Mesenchymal stem cell (in vitro differentiated cells and primary cell): ENCODE measurements at regions not wholly inside any gene's neighbourhood (a gene's known extent, or its start where the extent isn't known, plus 50 kb on each side); places are given as distances from the start of the nearest gene placed in this dataset.

Source experiments
- DNase-seq: peaks from one replicate; pipeline ENCODE4 v3.0.0-alpha.2; 2013
- H2AFZ ChIP-seq: one replicate; pipeline ENCODE4 v1.6.1; 2013; ENCODE audit warnings: low read depth, mild to moderate bottlenecking, control low read depth, inconsistent platforms, low read length, moderate library complexity
- H2AK5ac ChIP-seq: 2 replicates; pipeline ENCODE4 v1.6.1; 2013; ENCODE audit warnings: low read length, moderate library complexity, mild to moderate bottlenecking, inconsistent platforms; ENCODE audit not compliant: severe bottlenecking
- H2BK120ac ChIP-seq: one replicate; pipeline ENCODE4 v1.6.1; 2013; ENCODE audit warnings: low read depth, mild to moderate bottlenecking, inconsistent platforms, low read length, moderate library complexity
- H2BK12ac ChIP-seq, 2 experiments: one replicate each; pipeline ENCODE4 v1.6.1; 2013; ENCODE audit warnings: inconsistent platforms in 2 of 2, low read length in 2 of 2, mild to moderate bottlenecking in 2 of 2, moderate library complexity in 2 of 2, control low read depth in 1 of 2
- H2BK15ac ChIP-seq: one replicate; pipeline ENCODE4 v1.6.1; 2013; ENCODE audit warnings: mild to moderate bottlenecking, low read depth, inconsistent platforms; ENCODE audit not compliant: poor library complexity, severe bottlenecking
- H2BK5ac ChIP-seq: 2 replicates; pipeline ENCODE4 v1.6.1; 2013; ENCODE audit warnings: low read depth, mild to moderate bottlenecking, low read length, control low read depth, inconsistent platforms; ENCODE audit not compliant: poor library complexity, severe bottlenecking
- H3K14ac ChIP-seq, 2 experiments: one replicate each; pipeline ENCODE4 v1.6.1; 2013; ENCODE audit warnings: inconsistent platforms in 2 of 2, low read length in 2 of 2, control low read depth in 1 of 2, mild to moderate bottlenecking in 1 of 2, moderate library complexity in 1 of 2
- H3K18ac ChIP-seq, 2 experiments: one replicate each; pipeline ENCODE4 v1.6.1; 2013; ENCODE audit warnings: inconsistent platforms in 2 of 2, low read length in 2 of 2, control low read depth in 1 of 2, low read depth in 1 of 2, mild to moderate bottlenecking in 1 of 2
- H3K23ac ChIP-seq, 2 experiments: one replicate each; pipeline ENCODE4 v1.6.1; 2013; ENCODE audit warnings: inconsistent platforms in 2 of 2, low read length in 2 of 2, mild to moderate bottlenecking in 2 of 2, moderate library complexity in 2 of 2, control low read depth in 1 of 2
- H3K27ac ChIP-seq: 2 replicates; pipeline ENCODE4 v1.5.1; 2013; ENCODE audit warnings: mild to moderate bottlenecking, moderate library complexity, low read length, control low read depth, inconsistent platforms; ENCODE audit not compliant: poor library complexity, severe bottlenecking
- H3K27me3 ChIP-seq, 2 experiments: 2 replicates each; pipeline versions ENCODE4 v1.6.1 to v1.7.0; 2013; ENCODE audit warnings: low read length in 2 of 2, mild to moderate bottlenecking in 2 of 2, moderate library complexity in 2 of 2, control low read depth in 1 of 2, inconsistent platforms in 1 of 2; ENCODE audit not compliant: control insufficient read depth in 1 of 2, insufficient read depth in 1 of 2
- H3K36me3 ChIP-seq, 2 experiments: 2 replicates each; pipeline versions ENCODE4 v1.6.1 to v1.7.0; 2013; ENCODE audit warnings: low read length in 2 of 2, control low read depth in 1 of 2, inconsistent platforms in 1 of 2, low read depth in 1 of 2, mild to moderate bottlenecking in 1 of 2; ENCODE audit not compliant: insufficient read depth in 2 of 2, control insufficient read depth in 1 of 2
- H3K4ac ChIP-seq, 2 experiments: one replicate each; pipeline ENCODE4 v1.6.1; 2013; ENCODE audit warnings: inconsistent platforms in 2 of 2, low read length in 2 of 2, mild to moderate bottlenecking in 2 of 2, moderate library complexity in 2 of 2, control low read depth in 1 of 2, low read depth in 1 of 2
- H3K4me1 ChIP-seq: 2 replicates; pipeline ENCODE4 v1.6.1; 2013; ENCODE audit warnings: low read depth, low read length, control low read depth; ENCODE audit not compliant: control insufficient read depth, insufficient read depth
- H3K4me2 ChIP-seq: 2 replicates; pipeline ENCODE4 v1.6.1; 2013; ENCODE audit warnings: low read length, mild to moderate bottlenecking, inconsistent platforms; ENCODE audit not compliant: poor library complexity, severe bottlenecking
- H3K4me3 ChIP-seq, 2 experiments: 2 replicates each; pipeline versions ENCODE4 v1.5.1 to v1.7.0; 2013; ENCODE audit warnings: low read length in 2 of 2, mild to moderate bottlenecking in 2 of 2, control low read depth in 1 of 2, low read depth in 1 of 2; ENCODE audit not compliant: insufficient read depth in 1 of 2
- H3K79me1 ChIP-seq: replicated peaks from 2 replicates; pipeline ENCODE4 v1.6.1; 2013; ENCODE audit warnings: mild to moderate bottlenecking, control low read depth, low read length, inconsistent platforms; ENCODE audit not compliant: poor library complexity, severe bottlenecking
- H3K9ac ChIP-seq: 2 replicates; pipeline ENCODE4 v1.7.0; 2013; ENCODE audit warnings: mild to moderate bottlenecking, low read length, moderate library complexity
- H3K9me3 ChIP-seq: 2 replicates; pipeline ENCODE4 v1.7.0; 2013; ENCODE audit warnings: mild to moderate bottlenecking, low read length; ENCODE audit not compliant: control insufficient read depth
- H4K8ac ChIP-seq: one replicate; pipeline ENCODE4 v1.6.1; 2013; ENCODE audit warnings: inconsistent platforms, mild to moderate bottlenecking, low read length, moderate library complexity
- H4K91ac ChIP-seq: one replicate; pipeline ENCODE4 v1.6.1; 2013; ENCODE audit warnings: mild to moderate bottlenecking, low read length, inconsistent platforms
- WGBS: methylation state at CpG from one replicate; pipeline ENCODE4 v1.1.7; 2013; ENCODE audit warnings: mixed read lengths; 5-methylcytosine and 5-hydroxymethylcytosine counted together

GRCh38 chr6:119647309-119647708 lies 297.7 kb upstream of the MAN1A1 start:
- Histone ChIP-seq H3K4me2 (no peak overlapping the region), H2AK5ac (no peak overlapping the region), H2BK15ac (no peak overlapping the region), H3K4me3 (no peak overlapping the region), H2BK120ac (no peak overlapping the region), H3K18ac (no peak overlapping the region), H3K27ac (no peak overlapping the region), H3K9me3 (no peaks in the 10 kb centered on the region), H2BK12ac (no peak overlapping the region), H3K4ac (no peak overlapping the region), H3K79me1 (no peaks in the 10 kb centered on the region), H3K23ac (no peak overlapping the region), H3K4me1 (no peaks in the 10 kb centered on the region), H2AFZ (no peak overlapping the region), H3K27me3 (no peaks in the 10 kb centered on the region), H3K9ac (peak overlapping the region; percentile 69), H2BK5ac (no peak overlapping the region), H4K8ac (no peak overlapping the region), H3K36me3 (no peaks in the 10 kb centered on the region), H4K91ac (no peak overlapping the region), H3K14ac (no peak overlapping the region)
- WGBS, result 96% methylated on average over 2 of the region's 2 CpGs
- no peak for DNase-seq

GRCh38 chr6:119643876-119644275 lies 294.3 kb upstream of the MAN1A1 start:
- Histone ChIP-seq H3K4ac (no peak overlapping the region), H4K91ac (no peak overlapping the region), H4K8ac (no peak overlapping the region), H3K9ac (no peak overlapping the region), H3K27ac (no peak overlapping the region), H2AFZ (no peak overlapping the region), H2BK15ac (no peak overlapping the region), H3K18ac (no peak overlapping the region), H2BK12ac (no peak overlapping the region), H3K36me3 (no peaks in the 10 kb centered on the region), H3K23ac (no peak overlapping the region), H3K27me3 (no peaks in the 10 kb centered on the region), H2BK5ac (no peak overlapping the region), H2AK5ac (no peak overlapping the region), H3K4me2 (no peak overlapping the region), H3K4me1 (no peaks in the 10 kb centered on the region), H3K79me1 (no peaks in the 10 kb centered on the region), H3K14ac (no peak overlapping the region), H3K4me3 (no peak overlapping the region), H3K9me3 (no peaks in the 10 kb centered on the region), H2BK120ac (no peak overlapping the region)
- no peak for DNase-seq
- WGBS, result 96% methylated on average over 7 of the region's 7 CpGs

DNA sequence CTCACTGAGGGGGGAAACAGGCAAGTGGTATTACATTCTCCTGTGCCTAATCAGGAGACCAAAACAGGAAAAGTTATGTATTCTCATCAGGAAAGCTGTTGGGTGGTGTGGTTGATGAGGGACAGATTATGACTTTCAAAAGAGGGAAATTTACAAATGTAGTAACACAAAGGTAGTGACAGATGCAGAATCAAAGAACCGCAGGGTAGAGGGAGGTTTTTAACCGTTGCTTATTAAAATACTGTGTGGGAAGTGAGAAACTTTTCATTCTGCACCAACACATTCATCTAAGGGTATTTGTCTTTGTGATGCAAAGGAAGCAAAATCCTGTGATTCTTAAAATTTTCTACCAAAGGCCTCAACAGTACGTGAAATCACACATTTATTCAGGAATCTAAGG lies 288.2 kb upstream of the MAN1A1 start:
- H3K23ac ChIP-seq, result no peak overlapping the region
- H3K4ac ChIP-seq, result no peak overlapping the region
- no CpG with 5 or more reads among the region's 3 CpGs for WGBS
- H2AFZ ChIP-seq, result no peak overlapping the region
- H2BK120ac ChIP-seq, result no peak overlapping the region
- H2BK12ac ChIP-seq, result no peak overlapping the region
- H3K9me3 ChIP-seq, result no peaks in the 10 kb centered on the region
- H4K91ac ChIP-seq, result no peak overlapping the region
- H4K8ac ChIP-seq, result no peak overlapping the region
- no peak overlapping the region for H3K27ac ChIP-seq
- H3K79me1 ChIP-seq, result no peaks in the 10 kb centered on the region
- no peaks in the 10 kb centered on the region for H3K27me3 ChIP-seq
- DNase-seq, result no peak
- no peak overlapping the region for H3K18ac ChIP-seq
- H3K9ac ChIP-seq, result no peak overlapping the region
- no peak overlapping the region for H3K14ac ChIP-seq
- no peak overlapping the region for H2BK5ac ChIP-seq
- no peak overlapping the region for H2AK5ac ChIP-seq
- H2BK15ac ChIP-seq, result no peak overlapping the region
- no peak overlapping the region for H3K4me2 ChIP-seq
- H3K4me3 ChIP-seq, result no peak overlapping the region
- no peaks in the 10 kb centered on the region for H3K36me3 ChIP-seq
- H3K4me1 ChIP-seq, result no peaks in the 10 kb centered on the region

- H3K14ac ChIP-seq, result no peak overlapping the region
Observed at GRCh38 chr6:119636060-119636459, 286.5 kb upstream of the MAN1A1 start.

More at GRCh38 chr6:119636060-119636459, 286.5 kb upstream of the MAN1A1 start:
- H3K36me3 ChIP-seq, result no peaks in the 10 kb centered on the region
- no peak for DNase-seq
- no peak overlapping the region for H2AK5ac ChIP-seq
- H2AFZ ChIP-seq, result no peak overlapping the region
- no peaks in the 10 kb centered on the region for H3K79me1 ChIP-seq
- no peak overlapping the region for H2BK5ac ChIP-seq
- H3K27me3 ChIP-seq, result no peaks in the 10 kb centered on the region
- H3K9ac ChIP-seq, result no peak overlapping the region
- no peak overlapping the region for H3K27ac ChIP-seq
- H2BK12ac ChIP-seq, result no peak overlapping the region
- no peak overlapping the region for H4K8ac ChIP-seq
- H2BK120ac ChIP-seq, result no peak overlapping the region
- no peak overlapping the region for H4K91ac ChIP-seq
- no peak overlapping the region for H3K4me2 ChIP-seq
- no peak overlapping the region for H3K4me3 ChIP-seq
- no peaks in the 10 kb centered on the region for H3K4me1 ChIP-seq
- no peak overlapping the region for H3K18ac ChIP-seq
- H3K9me3 ChIP-seq, result no peaks in the 10 kb centered on the region
- H3K4ac ChIP-seq, result no peak overlapping the region
- H2BK15ac ChIP-seq, result no peak overlapping the region
- no peak overlapping the region for H3K23ac ChIP-seq
- WGBS, result no CpG with 5 or more reads among the region's 2 CpGs
